ENCODE measurements at regions not wholly inside any gene's neighbourhood (a gene's known extent, or its start where the extent isn't known, plus 50 kb on each side); places are given as distances from the start of the nearest gene placed in this dataset.
"Not testable (repeated sequence)": the region's sequence is repeated elsewhere in the genome, so short reads cannot be mapped to it uniquely, and the experiment has no call there.

DNA sequence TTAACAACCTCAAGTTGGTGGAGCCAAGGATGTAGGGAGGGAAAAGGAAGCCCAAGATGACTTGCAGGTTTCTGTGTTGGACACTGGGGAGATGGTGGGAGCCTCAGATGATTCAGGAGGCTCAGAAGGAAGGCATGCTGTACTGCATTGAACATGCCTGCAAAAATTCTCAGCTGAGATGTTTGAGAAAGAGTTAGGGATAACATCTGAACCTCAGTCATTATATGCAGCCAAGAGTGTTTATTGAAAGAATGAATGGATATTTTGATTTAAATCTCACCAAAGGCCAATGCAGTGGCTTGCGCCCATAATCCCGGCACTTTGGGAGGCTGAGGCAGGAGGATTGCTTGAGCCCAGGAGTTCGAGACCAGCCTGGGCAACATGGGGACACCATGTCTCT, 243.0 kb downstream of the MYCN start:
- Histone ChIP-seq H3K4me2 (ENCODE audit: low read depth, low read length, poor library complexity, severe bottlenecking) (no peak overlapping the region), H4K20me1 (ENCODE audit: insufficient read depth, low read length, poor library complexity, severe bottlenecking) (no peaks in the 10 kb centered on the region), H3K27me3 (ENCODE audit: insufficient read depth, low read length, poor library complexity, severe bottlenecking) (no peaks in the 10 kb centered on the region), H2AFZ (ENCODE audit: low read length) (no peak overlapping the region), H3K36me3 (ENCODE audit: insufficient read depth, low read length) (no peaks in the 10 kb centered on the region), H3K79me2 (ENCODE audit: insufficient read depth, low read length) (no peaks in the 10 kb centered on the region), H3K9ac (ENCODE audit: low read depth, low read length, poor library complexity, severe bottlenecking) (no peak overlapping the region), H3F3A (ENCODE audit: low read depth) (no peaks in the 10 kb centered on the region), H3K9me2 (replicated peaks; ENCODE audit: low read depth, low read length) (no peaks in the 10 kb centered on the region), H3K4me3 (ENCODE audit: low read length, poor library complexity, severe bottlenecking) (no peak overlapping the region), H3K9me3 (ENCODE audit: insufficient read depth, low read depth, low read length) (no peaks in the 10 kb centered on the region), H3K4me1 (ENCODE audit: insufficient read depth, low read length, poor library complexity, severe bottlenecking) (no peaks in the 10 kb centered on the region)
- TF ChIP-seq, protein P1, sequence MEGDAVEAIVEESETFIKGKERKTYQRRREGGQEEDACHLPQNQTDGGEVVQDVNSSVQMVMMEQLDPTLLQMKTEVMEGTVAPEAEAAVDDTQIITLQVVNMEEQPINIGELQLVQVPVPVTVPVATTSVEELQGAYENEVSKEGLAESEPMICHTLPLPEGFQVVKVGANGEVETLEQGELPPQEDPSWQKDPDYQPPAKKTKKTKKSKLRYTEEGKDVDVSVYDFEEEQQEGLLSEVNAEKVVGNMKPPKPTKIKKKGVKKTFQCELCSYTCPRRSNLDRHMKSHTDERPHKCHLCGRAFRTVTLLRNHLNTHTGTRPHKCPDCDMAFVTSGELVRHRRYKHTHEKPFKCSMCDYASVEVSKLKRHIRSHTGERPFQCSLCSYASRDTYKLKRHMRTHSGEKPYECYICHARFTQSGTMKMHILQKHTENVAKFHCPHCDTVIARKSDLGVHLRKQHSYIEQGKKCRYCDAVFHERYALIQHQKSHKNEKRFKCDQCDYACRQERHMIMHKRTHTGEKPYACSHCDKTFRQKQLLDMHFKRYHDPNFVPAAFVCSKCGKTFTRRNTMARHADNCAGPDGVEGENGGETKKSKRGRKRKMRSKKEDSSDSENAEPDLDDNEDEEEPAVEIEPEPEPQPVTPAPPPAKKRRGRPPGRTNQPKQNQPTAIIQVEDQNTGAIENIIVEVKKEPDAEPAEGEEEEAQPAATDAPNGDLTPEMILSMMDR (conservative IDR thresholded peaks at IDR 0.05; ENCODE audit: low read length) = no peak
- no peak for TF ChIP-seq EZH2phosphoT487 (IDR thresholded peaks at IDR 0.05; ENCODE audit: borderline replicate concordance)

DNA sequence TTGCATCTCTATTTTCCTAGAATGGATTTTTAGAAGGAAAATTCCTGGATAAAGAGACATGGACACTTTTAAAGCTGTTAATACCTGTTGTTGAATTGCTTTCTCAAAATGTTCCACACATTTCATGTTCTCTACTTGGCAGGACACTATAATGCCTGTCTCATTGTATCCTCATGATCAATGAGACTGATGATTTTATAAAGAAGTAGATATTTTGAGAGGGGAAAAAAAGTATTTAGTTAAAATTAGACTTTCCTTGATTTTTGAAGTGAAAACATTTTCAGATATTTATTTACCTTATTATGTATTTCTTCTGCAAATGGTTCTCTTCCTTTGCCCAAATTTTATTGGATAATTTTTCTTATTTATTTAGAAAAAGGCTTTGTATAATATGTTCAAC, 242.5 kb downstream of the MYCN start:
- no peak overlapping the region for H3K4me2 ChIP-seq (ENCODE audit: low read depth, low read length, poor library complexity, severe bottlenecking)
- no peak overlapping the region for H2AFZ ChIP-seq (ENCODE audit: low read length)
- no peaks in the 10 kb centered on the region for H3K36me3 ChIP-seq (ENCODE audit: insufficient read depth, low read length)
- no peak overlapping the region for H3K9ac ChIP-seq (ENCODE audit: low read depth, low read length, poor library complexity, severe bottlenecking)
- H3K27me3 ChIP-seq (ENCODE audit: insufficient read depth, low read length, poor library complexity, severe bottlenecking) = no peaks in the 10 kb centered on the region
- no peaks in the 10 kb centered on the region for H3K9me3 ChIP-seq (ENCODE audit: insufficient read depth, low read depth, low read length)
- H3K4me3 ChIP-seq (ENCODE audit: low read length, poor library complexity, severe bottlenecking) = no peak overlapping the region
- no peaks in the 10 kb centered on the region for H3K79me2 ChIP-seq (ENCODE audit: insufficient read depth, low read length)
- H3K4me1 ChIP-seq (ENCODE audit: insufficient read depth, low read length, poor library complexity, severe bottlenecking) = no peaks in the 10 kb centered on the region
- H4K20me1 ChIP-seq (ENCODE audit: insufficient read depth, low read length, poor library complexity, severe bottlenecking) = no peaks in the 10 kb centered on the region
- no peaks in the 10 kb centered on the region for H3K9me2 ChIP-seq (replicated peaks; ENCODE audit: low read depth, low read length)
- TF ChIP-seq, protein P1 (conservative IDR thresholded peaks at IDR 0.05; ENCODE audit: low read length) = no peak
- TF ChIP-seq EZH2phosphoT487 (IDR thresholded peaks at IDR 0.05; ENCODE audit: borderline replicate concordance) = no peak
- H3F3A ChIP-seq (ENCODE audit: low read depth) = no peaks in the 10 kb centered on the region

DNA sequence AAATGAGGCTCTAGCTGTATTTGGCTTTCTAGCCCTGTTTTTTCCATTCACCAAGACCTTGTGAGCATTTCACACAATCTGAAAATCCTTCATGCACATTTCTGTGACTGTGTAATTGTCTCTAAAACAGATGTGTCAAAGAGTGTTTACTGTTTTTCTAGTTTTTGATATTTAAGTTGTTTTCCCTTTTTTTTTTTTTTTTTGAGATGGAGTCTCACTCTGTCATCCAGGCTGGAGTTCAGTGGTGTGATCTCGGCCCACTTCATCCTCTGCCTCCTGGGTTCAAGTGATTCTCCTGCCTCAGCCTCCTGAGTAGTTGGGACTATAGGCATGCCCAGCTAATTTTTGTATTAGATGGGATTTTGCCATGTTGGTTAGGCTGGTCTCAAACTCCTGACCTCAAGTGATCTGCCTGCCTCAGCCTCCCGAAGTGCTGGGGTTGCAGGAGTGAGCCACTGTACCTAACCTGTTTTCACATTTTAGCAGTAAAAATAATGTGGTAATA, 242.0 kb downstream of the MYCN start:
- not testable (repeated sequence) for H3K4me2 ChIP-seq (ENCODE audit: low read depth, low read length, poor library complexity, severe bottlenecking); H3K9me2 ChIP-seq (replicated peaks; ENCODE audit: low read depth, low read length); H3F3A ChIP-seq (ENCODE audit: low read depth); H3K36me3 ChIP-seq (ENCODE audit: insufficient read depth, low read length); H3K4me3 ChIP-seq (ENCODE audit: low read length, poor library complexity, severe bottlenecking); H3K79me2 ChIP-seq (ENCODE audit: insufficient read depth, low read length); H4K20me1 ChIP-seq (ENCODE audit: insufficient read depth, low read length, poor library complexity, severe bottlenecking); H3K4me1 ChIP-seq (ENCODE audit: insufficient read depth, low read length, poor library complexity, severe bottlenecking); H3K9me3 ChIP-seq (ENCODE audit: insufficient read depth, low read depth, low read length); H3K27me3 ChIP-seq (ENCODE audit: insufficient read depth, low read length, poor library complexity, severe bottlenecking); H2AFZ ChIP-seq (ENCODE audit: low read length); H3K9ac ChIP-seq (ENCODE audit: low read depth, low read length, poor library complexity, severe bottlenecking)

- no peak overlapping the region for H2AFZ ChIP-seq (ENCODE audit: low read length)
- H3K79me2 ChIP-seq (ENCODE audit: insufficient read depth, low read length) = no peaks in the 10 kb centered on the region
- no peaks in the 10 kb centered on the region for H3K27me3 ChIP-seq (ENCODE audit: insufficient read depth, low read length, poor library complexity, severe bottlenecking)
- no peak overlapping the region for H3K9ac ChIP-seq (ENCODE audit: low read depth, low read length, poor library complexity, severe bottlenecking)
- no peaks in the 10 kb centered on the region for H3K4me1 ChIP-seq (ENCODE audit: insufficient read depth, low read length, poor library complexity, severe bottlenecking)
- no peaks in the 10 kb centered on the region for H3K9me2 ChIP-seq (replicated peaks; ENCODE audit: low read depth, low read length)
- H4K20me1 ChIP-seq (ENCODE audit: insufficient read depth, low read length, poor library complexity, severe bottlenecking) = no peaks in the 10 kb centered on the region
- TF ChIP-seq, protein P1 (conservative IDR thresholded peaks at IDR 0.05; ENCODE audit: low read length) = no peak
- no peak for TF ChIP-seq EZH2phosphoT487 (IDR thresholded peaks at IDR 0.05; ENCODE audit: borderline replicate concordance)
- H3K4me3 ChIP-seq (ENCODE audit: low read length, poor library complexity, severe bottlenecking) = no peak overlapping the region
- H3F3A ChIP-seq (ENCODE audit: low read depth) = no peaks in the 10 kb centered on the region
- H3K9me3 ChIP-seq (ENCODE audit: insufficient read depth, low read depth, low read length) = no peaks in the 10 kb centered on the region
- H3K36me3 ChIP-seq (ENCODE audit: insufficient read depth, low read length) = no peaks in the 10 kb centered on the region
- no peak overlapping the region for H3K4me2 ChIP-seq (ENCODE audit: low read depth, low read length, poor library complexity, severe bottlenecking)
Observed at GRCh38 chr2:16181741-16182090, 241.4 kb downstream of the MYCN start.
